ENCODE measurements at regions not wholly inside any gene's neighbourhood (a gene's known extent, or its start where the extent isn't known, plus 50 kb on each side); places are given as distances from the start of the nearest gene placed in this dataset.

DNA sequence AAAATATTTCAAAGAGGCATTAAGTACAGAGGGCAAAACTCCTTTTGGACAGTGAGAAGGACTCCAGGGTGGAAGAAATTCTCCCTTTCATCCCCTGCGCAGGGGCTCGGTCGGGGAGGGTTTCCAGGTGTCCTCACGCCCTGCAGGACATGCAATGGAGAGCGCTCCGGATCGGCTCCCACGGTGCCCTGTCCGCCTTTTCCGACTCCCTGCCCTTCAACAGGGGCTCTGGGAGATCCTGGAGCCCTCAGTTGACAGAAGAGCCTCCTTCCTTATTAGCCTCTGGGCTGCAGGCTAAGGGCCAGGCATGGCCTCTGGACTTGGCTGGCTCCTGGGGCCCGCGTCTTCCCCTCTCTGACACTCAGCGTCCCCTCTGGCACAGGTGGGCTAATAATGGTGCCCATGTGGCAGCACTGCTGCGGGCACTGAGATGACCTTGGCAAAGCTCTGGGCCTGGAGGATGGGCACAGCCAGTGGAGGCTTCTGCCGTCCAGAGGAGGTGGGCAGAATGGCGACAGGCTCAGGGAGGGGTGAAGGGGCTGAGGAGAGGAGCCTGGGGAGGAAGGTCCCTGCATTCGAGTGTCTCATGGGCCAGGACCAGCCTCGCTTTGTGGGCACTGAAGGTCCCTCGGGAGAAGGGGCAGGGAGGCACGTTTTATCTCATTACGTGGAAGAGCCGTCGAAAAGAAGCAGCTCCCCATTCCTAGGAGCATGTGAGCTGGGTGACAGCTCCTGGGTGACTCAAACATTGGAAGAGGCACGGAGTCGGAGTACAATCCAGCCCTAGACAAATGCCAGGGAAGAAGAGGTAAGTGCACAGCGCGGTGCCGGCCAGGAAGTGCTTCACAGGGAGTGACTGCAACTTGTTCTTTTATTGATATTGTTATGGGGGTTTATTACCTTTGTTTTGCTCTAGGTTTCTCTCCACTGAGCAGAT lies 161.7 kb downstream of the IRF8 start:
- Histone ChIP-seq H4K20me1 (ENCODE audit: low read depth) (no peaks in the 10 kb centered on the region), H3K27me3 (peaks cover 3% of the 10 kb centered on the region), H3K4me2 (no peak overlapping the region), H3K4me1 (no peaks in the 10 kb centered on the region), H3F3A (ENCODE audit: low read depth) (no peaks in the 10 kb centered on the region), H3K9me3 (ENCODE audit: low read depth) (no peaks in the 10 kb centered on the region), H3K79me2 (ENCODE audit: low read depth) (no peaks in the 10 kb centered on the region), H3K27ac (no peak overlapping the region), H2AFZ (replicated peaks) (no peak overlapping the region), H3K36me3 (no peaks in the 10 kb centered on the region), H3K4me3 (no peak overlapping the region), H3K9ac (no peak overlapping the region)
- Mint-ChIP-seq H3K27me3 (ENCODE audit: insufficient read depth, low read depth) (peaks cover 14% of the 10 kb centered on the region), H3K4me3 (no peak overlapping the region), H3K36me3 (no peaks in the 10 kb centered on the region), H3K27ac (peak overlapping the region; percentile 60), H3K9me3 (no peaks in the 10 kb centered on the region), H3K4me1 (peaks cover 12% of the 10 kb centered on the region)
- no peak for TF ChIP-seq EZH2phosphoT487 (IDR thresholded peaks at IDR 0.05)
- TF ChIP-seq EZH2 (IDR thresholded peaks at IDR 0.05), result no peak
- TF ChIP-seq, protein P1, sequence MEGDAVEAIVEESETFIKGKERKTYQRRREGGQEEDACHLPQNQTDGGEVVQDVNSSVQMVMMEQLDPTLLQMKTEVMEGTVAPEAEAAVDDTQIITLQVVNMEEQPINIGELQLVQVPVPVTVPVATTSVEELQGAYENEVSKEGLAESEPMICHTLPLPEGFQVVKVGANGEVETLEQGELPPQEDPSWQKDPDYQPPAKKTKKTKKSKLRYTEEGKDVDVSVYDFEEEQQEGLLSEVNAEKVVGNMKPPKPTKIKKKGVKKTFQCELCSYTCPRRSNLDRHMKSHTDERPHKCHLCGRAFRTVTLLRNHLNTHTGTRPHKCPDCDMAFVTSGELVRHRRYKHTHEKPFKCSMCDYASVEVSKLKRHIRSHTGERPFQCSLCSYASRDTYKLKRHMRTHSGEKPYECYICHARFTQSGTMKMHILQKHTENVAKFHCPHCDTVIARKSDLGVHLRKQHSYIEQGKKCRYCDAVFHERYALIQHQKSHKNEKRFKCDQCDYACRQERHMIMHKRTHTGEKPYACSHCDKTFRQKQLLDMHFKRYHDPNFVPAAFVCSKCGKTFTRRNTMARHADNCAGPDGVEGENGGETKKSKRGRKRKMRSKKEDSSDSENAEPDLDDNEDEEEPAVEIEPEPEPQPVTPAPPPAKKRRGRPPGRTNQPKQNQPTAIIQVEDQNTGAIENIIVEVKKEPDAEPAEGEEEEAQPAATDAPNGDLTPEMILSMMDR (IDR thresholded peaks at IDR 0.05), result no peak
- no peak for DNase-seq (ENCODE audit: low spot score)

DNA sequence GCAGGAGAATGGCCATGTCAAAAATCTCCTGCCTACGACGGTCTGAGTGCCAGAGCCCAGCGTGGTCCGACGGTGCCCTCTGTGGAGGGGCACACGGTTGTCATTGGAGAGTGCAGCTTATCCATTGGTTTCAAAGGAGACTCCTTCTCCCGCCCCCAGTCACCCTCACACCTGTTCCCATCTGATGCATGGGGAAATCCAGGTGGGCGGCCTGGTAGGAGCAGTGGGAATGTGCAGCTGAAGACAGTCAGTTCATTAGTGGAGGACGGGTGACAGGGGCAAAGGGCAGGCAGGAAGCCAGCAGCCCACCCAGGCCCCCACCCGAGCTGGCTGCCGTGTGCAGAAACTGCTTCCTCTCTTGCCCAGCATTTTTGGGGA lies 162.3 kb downstream of the IRF8 start:
- no peak overlapping the region for H3K9ac ChIP-seq
- DNase-seq (ENCODE audit: low spot score), result no peak
- H3K36me3 Mint-ChIP-seq, result no peaks in the 10 kb centered on the region
- H3K27me3 Mint-ChIP-seq (ENCODE audit: insufficient read depth, low read depth), result peaks cover 20% of the 10 kb centered on the region
- H3K27me3 ChIP-seq, result peaks cover 3% of the 10 kb centered on the region
- H3K4me3 ChIP-seq, result no peak overlapping the region
- no peak overlapping the region for H2AFZ ChIP-seq (replicated peaks)
- H3K4me1 Mint-ChIP-seq, result peaks cover 17% of the 10 kb centered on the region
- peak overlapping the region; percentile 60 for H3K27ac Mint-ChIP-seq
- H3K79me2 ChIP-seq (ENCODE audit: low read depth), result no peaks in the 10 kb centered on the region
- H3K4me3 Mint-ChIP-seq, result no peak overlapping the region
- no peaks in the 10 kb centered on the region for H3K4me1 ChIP-seq
- H3K9me3 Mint-ChIP-seq, result no peaks in the 10 kb centered on the region
- H4K20me1 ChIP-seq (ENCODE audit: low read depth), result no peaks in the 10 kb centered on the region
- H3K4me2 ChIP-seq, result no peak overlapping the region
- no peak overlapping the region for H3K27ac ChIP-seq
- TF ChIP-seq EZH2 (IDR thresholded peaks at IDR 0.05) (no peak), EZH2phosphoT487 (IDR thresholded peaks at IDR 0.05) (no peak)
- TF ChIP-seq, protein P1 (IDR thresholded peaks at IDR 0.05), result no peak
- no peaks in the 10 kb centered on the region for H3K9me3 ChIP-seq (ENCODE audit: low read depth)
- no peaks in the 10 kb centered on the region for H3F3A ChIP-seq (ENCODE audit: low read depth)
- H3K36me3 ChIP-seq, result no peaks in the 10 kb centered on the region

DNA sequence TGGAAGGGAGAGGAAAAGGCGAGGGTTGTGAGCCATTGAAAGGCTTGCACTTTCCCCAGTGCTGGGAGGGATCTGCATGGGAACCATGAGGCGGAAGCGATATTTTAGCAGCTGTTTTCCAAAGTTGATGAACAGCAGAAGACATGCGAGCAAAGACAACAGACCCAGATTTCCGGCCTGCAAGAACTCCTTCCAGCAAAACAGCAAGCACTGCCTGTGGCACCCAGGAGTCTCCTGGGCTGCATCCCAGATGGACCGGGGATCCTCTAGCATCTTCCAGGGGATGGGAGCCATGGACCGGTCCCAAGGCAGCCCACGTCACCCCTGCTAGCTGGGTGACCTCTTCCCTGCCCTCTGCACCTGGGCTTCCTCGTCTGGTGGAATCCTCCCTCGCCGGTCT lies 162.8 kb downstream of the IRF8 start:
- Mint-ChIP-seq H3K9me3 (no peaks in the 10 kb centered on the region), H3K27me3 (ENCODE audit: insufficient read depth, low read depth) (peaks cover 20% of the 10 kb centered on the region), H3K27ac (no peak overlapping the region), H3K36me3 (no peaks in the 10 kb centered on the region), H3K4me1 (peaks cover 17% of the 10 kb centered on the region), H3K4me3 (no peak overlapping the region)
- no peaks in the 10 kb centered on the region for H4K20me1 ChIP-seq (ENCODE audit: low read depth)
- no peaks in the 10 kb centered on the region for H3K79me2 ChIP-seq (ENCODE audit: low read depth)
- no peaks in the 10 kb centered on the region for H3K4me1 ChIP-seq
- H3K27me3 ChIP-seq, result peaks cover 3% of the 10 kb centered on the region
- H3K27ac ChIP-seq, result no peak overlapping the region
- no peaks in the 10 kb centered on the region for H3K9me3 ChIP-seq (ENCODE audit: low read depth)
- H3K36me3 ChIP-seq, result no peaks in the 10 kb centered on the region
- no peaks in the 10 kb centered on the region for H3F3A ChIP-seq (ENCODE audit: low read depth)
- TF ChIP-seq EZH2phosphoT487 (IDR thresholded peaks at IDR 0.05), result no peak
- no peak for TF ChIP-seq EZH2 (IDR thresholded peaks at IDR 0.05)
- TF ChIP-seq, protein P1 (IDR thresholded peaks at IDR 0.05), result no peak
- no peak overlapping the region for H3K9ac ChIP-seq
- no peak for DNase-seq (ENCODE audit: low spot score)
- H3K4me2 ChIP-seq, result no peak overlapping the region
- H2AFZ ChIP-seq (replicated peaks), result no peak overlapping the region
- H3K4me3 ChIP-seq, result no peak overlapping the region

All from neural progenitor cell (in vitro differentiated cells).